GM21360 (cell line): ENCODE measurements at regions not wholly inside any gene's neighbourhood (a gene's known extent, or its start where the extent isn't known, plus 50 kb on each side); places are given as distances from the start of the nearest gene placed in this dataset.

Experiments
- ATAC-seq: cut with Tn5 transposase; IDR thresholded peaks from one replicate; pipeline ENCODE4 v1.9.1; 2021; ENCODE audit warnings: mild to moderate bottlenecking, moderate library complexity; ENCODE audit not compliant: unreplicated experiment

DNA sequence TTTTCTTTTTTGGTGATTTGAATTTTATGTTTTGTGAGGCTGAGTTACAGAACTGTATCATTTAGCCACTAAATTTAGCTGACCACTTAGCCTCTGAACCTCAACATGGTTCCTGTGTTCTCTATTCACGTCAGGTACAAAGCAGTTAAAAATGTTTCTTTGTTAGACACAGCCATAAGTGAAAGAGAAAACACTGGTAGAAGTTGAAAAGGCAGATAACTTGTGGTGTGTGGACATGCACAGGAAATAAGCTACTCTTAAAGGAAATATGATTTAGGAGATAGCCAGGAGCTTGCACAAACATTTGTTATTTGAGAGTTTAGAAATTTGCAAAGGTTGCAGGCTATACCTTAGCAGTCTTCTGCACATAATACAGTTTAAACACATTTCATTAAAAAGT, 171.0 kb upstream of the RPS6KA3 start:
- ATAC-seq, result no peak

DNA sequence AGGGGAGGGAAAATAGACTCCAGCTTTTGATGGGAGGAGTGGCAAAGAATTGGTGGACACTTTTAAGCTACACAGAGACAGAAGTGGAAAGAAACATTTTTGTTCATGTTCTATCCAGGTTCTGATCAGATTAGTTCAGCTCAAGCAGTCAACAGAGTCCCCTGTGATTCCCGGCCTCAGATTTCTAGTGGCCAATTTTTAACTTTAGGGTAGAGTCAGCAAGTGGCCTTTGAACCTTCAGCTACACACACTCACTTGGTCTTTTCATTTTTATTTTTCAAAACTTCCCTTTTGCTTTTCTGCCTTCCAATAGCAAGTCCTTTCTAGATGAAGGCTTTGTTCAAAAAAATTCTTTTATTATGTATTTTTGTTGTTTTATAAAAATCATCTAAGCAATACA, 169.2 kb upstream of the RPS6KA3 start:
- ATAC-seq, result no peak

DNA sequence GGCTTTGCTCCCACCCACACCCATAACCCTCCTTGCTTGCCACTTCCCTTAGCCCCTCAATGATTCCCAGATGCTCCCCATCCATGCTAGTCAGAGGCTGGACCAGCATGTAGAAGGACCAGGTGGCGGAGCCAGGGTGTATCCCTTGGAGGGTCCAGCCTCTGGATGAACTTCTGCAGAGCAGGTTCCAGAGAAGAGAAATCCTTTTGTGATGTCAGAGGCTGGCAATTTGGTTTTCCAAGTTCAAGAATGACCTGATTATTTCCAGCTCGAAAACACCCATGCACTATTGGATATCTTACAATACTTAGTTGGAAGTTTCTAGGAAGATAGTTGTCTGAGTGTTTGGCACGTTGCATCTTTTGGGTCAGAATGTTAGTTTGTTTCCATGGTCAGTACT, 168.3 kb upstream of the RPS6KA3 start:
- no peak for ATAC-seq

DNA sequence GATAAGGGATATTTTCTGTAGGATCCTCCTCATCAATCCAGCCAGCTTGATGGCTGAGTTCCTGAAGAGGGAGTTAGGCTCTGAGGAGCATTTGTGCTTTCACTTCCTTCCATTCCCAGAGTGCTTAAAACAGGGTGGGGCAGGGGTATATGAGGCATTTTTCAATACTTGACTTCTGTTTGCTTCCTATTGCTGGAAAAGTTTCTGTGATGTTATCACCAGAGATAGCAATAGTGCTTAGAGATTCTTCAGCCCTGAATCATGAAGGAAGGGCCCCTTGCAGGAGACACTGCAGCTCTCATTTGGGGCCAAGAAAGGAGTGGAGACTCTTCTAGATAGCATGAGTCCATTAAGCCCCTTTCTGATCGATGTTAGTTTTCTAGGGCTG, 166.7 kb upstream of the RPS6KA3 start:
- peak; percentile 16 for ATAC-seq

DNA sequence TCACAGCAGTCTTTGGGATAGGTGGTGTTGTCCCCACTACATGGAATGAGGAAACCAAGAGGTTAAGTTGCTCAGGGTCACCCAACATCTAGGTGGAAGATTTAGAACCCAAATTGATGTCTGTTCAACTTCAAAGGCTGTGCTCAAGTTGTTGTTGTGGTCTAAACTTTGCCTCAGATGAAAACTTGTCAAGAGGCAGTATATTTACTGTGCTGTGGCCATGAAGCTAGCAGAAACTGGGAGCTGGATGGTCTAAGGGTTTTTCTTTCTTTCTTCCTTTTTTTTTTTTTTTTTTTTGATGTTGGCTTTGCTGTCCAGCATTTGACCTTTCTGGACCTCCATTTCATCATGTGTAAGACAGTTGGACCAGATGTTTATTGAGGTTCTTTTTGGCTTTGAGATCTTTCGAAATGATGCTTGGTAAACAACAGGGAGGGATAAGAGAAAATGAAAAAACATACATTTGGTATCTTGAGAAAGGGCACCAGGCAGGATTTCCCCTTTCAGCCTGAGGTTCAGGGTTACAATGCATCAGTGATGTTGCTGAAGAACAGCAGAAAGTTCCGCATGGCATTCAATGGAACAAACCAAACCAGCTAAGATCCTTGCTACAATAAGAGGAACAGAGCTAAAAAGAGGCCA, 166.2 kb upstream of the RPS6KA3 start:
- ATAC-seq, result peak; percentile 49

DNA sequence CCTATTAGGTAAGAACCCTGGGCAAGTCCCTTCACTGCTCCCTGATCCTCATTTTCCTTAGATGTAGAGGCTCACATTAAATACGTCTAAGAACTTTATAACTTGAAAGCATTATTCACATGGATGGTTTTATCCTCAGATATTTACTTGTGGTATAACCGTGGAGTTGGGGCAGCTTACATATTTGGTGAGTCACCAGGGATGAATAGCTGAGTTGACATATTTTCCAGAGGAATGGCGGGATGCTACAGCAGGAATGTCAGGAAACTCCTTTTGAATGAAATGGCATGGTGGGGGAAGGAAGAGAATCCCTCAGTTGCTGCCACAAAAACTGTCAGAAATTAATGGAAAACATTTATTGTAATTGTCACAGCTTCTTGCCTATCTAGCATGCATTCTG, 165.3 kb upstream of the RPS6KA3 start:
- ATAC-seq, result no peak

DNA sequence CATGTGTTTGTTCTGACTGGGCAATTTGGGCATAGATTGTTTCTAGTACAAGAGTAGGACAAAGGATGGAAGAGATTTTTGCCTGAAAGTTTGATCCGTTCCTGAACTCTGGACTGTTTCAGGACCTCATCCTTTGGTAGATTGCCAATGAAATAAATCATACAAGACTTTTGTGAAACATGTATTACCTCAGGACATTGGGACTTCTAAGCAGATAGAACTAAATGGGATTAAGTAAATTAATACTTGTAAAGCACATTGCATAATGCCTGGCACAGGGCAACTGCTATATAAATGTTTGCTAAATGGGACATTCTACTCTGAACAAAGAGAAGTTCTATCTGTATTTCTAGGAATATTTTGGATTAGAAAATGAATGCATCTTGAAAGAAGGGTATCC, 164.8 kb upstream of the RPS6KA3 start:
- ATAC-seq, result no peak

DNA sequence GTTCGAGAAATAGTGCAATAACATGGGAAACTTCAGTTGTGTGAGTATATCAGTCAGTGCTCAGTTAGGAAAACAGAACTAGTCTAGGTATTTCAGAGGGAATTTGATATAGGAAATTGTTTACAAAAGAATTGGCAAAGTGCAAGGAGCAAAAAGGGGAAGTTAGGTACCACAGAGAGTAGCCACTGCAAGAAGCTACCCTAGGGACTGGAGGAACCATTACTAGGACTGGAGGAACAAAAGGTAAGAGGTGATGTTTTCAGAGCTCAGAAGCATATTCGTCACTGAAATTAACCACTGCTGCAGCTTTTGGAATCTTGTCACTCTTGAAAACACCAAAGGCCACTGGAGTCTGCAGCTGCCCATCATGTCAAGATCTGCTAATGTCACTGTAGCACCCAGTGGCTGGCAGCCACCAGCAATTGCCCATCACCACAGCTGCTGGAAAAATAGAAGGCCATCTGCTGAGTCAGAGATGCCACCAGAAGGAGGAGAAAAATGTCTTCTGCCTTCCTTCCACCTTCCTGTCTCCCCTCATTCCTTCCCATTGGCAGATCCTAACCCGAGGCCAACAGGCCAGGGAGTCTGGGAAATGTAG, 160.6 kb upstream of the RPS6KA3 start:
- ATAC-seq, result peak; percentile 62

DNA sequence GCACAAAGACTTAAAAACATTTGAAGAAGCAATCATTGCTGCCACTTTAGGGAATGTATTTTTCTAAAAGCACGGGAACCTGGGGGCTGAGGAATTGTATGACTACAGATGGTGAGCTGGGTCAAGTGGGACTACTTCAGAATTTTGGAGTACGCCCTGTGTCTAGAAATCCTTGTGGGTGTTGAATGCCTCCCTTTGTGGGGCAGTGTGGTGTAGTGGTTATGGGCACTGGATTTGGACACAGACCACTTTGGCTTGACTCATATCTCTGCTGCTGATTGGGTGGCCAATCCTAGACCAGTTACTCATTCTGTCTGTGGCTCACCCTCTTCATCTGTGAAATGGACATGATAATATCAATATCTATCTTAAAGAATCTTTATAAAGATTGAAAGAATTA, 155.0 kb upstream of the RPS6KA3 start:
- no peak for ATAC-seq

DNA sequence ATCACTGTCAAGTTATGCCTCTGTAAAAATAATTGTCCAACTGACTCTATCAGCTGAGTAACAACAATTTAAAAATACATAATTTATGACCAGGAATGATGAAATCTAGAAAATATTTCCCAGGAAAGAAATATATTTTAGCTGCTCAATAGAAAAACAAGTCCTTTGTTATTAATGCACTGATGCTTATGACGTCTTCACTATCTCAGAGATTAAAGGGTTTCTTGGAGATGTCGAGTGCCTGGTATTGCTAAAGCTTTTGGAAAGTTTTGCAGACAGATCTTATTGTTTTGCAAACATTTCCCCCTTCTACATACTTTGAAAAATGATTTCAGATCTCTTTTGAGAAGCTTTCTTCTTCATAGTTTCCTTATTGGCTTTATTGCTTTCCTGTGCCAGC, 154.6 kb upstream of the RPS6KA3 start:
- ATAC-seq, result no peak

DNA sequence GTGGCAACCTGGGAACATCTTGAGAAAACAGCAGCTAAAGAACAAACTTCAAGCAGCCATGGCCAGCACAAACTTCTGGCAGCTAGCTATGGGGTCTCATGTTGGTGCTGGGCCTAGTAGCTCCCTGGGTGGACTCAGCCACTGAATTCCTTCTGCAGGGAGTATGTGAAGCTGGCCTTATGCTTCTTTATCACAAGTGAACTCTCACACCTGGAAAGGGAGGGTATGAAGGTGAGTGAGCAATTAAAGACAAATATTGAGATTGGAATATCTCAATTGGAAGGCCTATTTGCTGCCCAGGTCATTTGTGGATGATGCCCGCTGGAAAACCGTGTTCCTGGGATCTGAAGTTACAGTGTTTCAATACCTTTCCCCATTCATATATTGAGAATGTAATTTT, 153.3 kb upstream of the RPS6KA3 start:
- no peak for ATAC-seq

DNA sequence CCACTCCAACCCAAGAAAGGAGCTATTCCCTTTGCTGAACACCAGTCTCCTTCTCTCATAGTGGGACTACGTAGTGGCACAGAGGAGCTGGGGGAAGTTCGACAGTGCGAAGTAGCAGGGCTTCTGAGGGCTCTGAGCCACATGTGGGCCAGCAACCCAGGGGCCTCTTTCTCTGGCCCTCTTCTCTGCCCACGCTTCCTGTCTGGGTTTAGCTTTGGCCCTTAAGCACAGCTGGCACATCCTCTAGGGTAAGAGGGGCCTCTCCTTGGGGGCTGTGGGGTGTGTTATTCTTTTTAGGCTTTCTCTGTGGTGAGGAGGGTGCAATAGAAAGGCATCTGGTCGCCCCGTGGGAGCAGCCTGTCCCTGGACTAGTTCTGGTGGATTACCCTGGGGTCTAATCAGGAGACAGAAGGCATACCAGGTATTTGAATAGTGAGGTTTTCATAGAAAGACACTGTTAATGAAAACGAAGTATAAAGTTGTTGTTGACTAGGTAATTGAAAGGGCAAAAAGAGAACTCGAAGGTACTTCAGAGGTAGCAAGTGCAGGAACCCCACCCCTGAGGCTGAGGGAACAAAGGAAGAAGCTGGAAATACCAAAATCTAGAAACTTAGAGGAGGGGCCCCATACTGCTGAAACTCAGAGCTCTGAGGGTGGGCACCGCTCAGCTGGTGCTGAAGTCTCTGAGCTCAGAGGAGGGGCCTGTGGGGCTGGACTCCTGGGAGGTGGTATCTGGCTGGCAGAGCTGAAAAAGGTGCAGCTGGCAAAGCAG, 151.9 kb upstream of the RPS6KA3 start:
- peak; percentile 87 for ATAC-seq

DNA sequence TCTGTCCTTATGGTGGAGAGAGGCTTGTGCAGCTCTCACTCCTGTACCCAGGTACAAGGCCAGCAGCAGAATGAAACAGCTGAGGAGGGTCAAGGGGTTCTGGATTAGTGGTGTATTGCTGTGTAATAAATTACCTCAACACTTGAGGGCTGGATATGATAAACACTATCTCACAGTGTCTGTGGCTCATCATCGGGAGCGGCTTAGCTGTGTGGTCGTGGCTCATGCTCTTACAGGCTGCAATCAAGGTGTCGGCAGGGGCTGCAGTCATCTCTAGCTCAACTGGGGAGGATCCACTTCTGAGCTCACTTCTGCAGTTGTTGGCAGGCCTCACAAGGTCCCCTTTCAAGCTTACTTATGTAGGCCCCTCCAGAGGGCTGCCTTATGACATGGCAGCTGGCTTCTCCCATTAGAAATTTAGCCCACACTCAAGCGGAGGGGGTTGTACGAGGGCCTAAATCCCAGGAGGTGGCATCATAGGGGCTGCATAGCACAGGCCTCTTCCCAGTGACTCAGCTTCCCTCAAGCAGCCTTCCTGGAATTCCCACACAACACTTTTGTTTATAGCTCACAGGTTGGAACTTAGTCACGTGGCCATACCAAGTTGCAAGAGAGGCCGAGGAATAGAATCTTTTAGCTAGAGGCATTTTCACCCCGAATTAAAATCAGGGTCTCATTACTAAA, 148.2 kb upstream of the RPS6KA3 start:
- ATAC-seq, result no peak

DNA sequence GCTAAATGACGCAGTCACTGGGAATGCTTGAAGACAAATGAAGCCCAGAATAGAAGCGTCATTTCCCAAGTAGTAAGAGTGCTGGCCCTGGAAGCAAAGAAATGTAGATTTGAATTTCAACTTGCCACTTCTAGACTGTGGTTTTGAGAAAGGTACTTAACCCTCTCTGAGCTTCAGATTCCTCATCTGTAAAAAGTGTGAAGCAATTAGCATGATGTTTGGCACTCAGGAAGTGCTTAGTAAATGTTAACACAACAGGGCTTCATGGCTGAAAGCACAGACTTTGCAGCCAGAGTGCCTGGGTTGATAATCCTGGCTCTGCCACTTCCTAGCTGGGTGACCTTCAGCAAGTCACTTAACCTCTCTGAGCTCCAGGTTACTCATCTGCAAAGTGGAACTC, 147.4 kb upstream of the RPS6KA3 start:
- ATAC-seq, result no peak

DNA sequence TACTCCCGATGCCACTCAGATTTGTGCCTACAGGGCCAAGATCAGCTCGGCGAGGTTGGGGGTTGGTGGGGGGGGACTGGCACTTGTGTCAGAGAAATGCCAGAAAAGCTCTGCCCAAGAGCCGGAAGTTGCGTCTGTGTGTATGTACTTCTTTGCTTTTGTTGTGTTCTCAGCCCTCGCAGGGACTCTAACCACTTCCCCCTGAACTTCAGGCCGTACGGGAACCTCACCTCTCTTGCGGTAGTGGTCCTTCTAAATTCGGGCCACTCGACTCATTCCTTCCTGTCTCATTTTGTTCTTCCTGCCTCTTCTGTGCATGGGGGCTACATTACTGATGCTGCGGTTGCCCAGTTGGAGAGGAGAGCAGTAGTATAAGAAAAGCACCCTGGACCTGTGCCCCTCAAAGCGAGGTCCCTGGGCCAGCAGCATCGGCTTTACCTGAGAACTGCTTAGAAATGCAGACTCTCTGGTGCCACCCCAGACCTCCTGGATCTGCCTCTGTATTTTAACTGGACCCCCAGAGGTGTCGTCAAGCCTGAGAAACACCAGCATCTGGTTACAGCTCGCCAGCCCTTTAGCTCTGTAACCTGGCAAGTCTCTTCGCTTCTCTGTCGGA, 146.3 kb upstream of the RPS6KA3 start:
- no peak for ATAC-seq

DNA sequence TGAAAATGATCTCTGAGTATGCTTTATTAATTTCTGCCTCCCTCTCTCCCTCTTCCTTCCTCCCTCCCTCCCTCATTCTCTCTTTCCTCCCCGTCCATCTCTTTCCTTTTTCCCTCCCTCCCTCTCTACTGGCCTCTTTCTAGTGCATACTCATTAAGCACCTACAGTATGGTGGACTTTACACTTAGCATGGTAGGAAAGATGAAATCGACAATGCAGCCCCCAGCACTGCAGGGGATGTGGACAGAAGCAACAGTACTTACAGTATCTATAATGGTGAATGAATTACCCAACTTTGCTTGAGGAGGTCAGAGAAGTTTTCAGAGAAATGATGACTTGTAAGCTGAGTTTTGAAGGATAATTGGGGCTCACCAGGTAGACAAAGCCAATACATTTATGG, 143.8 kb upstream of the RPS6KA3 start:
- no peak for ATAC-seq

DNA sequence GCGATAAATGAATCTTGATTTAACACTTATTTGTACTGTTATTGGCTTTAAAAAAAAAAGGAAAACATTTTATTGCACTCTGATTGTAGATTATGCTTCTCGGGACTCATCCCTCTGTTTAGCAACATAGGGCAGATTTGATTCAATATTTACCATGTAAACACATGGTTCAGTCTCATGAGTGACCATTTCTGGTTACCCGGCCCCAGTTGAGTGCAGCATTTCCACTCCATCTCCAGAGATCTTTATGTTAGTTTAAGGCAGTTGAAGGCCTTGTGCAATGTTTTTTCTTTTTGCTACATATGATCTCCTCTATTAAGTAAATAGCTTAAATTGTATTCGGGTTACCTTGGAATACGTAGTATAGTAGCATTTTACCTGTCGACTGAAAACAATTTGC, 143.3 kb upstream of the RPS6KA3 start:
- no peak for ATAC-seq

DNA sequence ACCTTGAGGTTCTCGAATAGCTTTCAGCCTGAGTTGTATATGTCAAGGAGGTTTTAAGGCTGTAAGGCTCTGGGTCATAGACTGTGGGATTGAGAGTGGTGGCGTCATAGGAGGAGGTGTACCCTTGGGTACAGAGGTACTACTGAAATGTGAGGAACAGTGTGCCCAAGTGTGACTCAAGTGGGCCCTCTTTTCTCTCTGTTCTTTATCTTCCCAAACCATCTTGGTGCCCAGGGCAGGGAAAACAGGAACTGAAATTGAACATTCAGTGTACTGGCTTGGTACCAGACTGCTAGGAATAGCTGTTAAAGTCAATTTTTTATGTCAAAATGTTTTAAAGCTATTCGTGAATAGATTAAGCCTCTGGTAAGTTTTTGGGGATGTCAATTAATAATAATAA, 136.2 kb upstream of the RPS6KA3 start:
- no peak for ATAC-seq

DNA sequence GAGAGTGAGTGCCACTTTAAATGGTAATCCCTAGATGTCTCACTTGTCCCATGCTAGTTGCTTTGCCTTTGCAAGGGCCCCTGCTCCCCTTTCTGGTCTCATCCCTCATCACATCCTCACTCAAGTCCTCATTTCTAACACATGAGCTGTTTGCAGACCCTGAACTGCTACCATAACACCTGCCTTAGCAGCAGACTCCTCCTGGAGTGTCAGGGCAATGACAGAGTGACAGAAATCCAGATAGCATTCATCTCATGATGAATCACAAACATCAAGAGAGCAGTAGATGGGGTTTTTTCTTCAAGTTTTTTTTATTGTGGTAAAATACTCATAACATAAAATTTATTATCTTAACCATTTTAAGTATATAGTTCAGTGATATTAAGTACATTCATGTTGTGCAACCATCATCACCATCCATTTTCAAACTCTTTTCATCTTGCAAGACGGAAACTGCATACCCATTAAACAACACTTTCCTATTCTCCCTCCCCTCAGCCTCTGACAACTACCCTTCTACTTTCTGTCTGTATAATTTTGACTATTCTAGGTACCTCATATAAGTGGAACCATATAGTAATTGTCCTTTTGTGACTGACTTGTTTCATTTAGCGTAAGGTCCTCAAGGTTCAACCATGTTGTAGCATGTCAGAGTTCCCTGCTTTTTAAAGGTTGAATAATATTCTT, 133.2 kb upstream of the RPS6KA3 start:
- ATAC-seq, result no peak

DNA sequence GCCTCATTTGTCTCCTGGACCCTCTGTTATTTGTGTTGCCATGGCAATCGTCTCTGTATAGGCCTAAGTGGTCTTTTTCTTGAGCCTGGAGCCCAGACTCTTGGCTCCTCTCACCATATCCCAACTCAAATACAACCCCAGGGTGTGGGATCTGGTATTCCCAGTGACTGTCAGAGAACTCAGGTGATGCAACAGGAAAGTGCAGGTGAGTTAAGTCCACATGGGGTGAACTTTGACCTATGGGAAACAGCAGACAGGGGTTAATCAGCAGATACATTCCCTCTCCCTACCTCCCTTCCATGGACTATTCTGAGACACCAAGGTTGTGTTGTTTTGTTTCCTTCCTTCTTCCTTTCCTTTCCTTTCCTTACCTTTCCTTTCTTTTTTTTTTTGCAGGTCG, 130.9 kb upstream of the RPS6KA3 start:
- ATAC-seq, result no peak

DNA sequence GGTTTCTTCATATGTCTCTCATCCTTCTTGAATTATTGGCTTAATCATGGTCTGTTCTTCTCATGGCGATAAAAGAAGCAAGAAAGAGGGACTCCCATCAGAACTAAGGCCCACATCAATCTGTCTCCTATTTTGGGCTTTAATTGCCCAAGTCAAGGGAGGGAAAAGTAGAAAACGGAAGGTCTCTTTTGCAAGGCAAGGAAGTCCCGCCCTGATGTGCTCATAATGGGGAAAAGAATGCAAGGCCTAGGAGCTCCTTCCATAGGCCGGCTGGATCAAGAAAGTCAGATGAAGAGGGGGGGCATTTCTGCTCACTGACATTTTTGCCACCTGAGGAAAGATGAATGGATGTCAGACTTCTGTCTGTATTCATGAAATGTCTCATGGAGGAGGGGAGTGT, 127.7 kb upstream of the RPS6KA3 start:
- no peak for ATAC-seq
